Testis (tissue), 2 donors: ENCODE measurements at regions not wholly inside any gene's neighbourhood (a gene's known extent, or its start where the extent isn't known, plus 50 kb on each side); places are given as distances from the start of the nearest gene placed in this dataset.
"Not testable (repeated sequence)": the region's sequence is repeated elsewhere in the genome, so short reads cannot be mapped to it uniquely, and the experiment has no call there.

Source experiments
- DNase-seq: peaks from one replicate; pipeline ENCODE4 v3.0.0-alpha.2; 2019
- H3K27ac ChIP-seq, 2 donors: fragments of 200-600 bp; sonication (generic); one replicate each; pipeline ENCODE4 v1.5.1; 2019
- H3K27me3 ChIP-seq: fragments of 200-600 bp; sonication (generic); one replicate; pipeline ENCODE4 v1.5.1; 2019
- H3K36me3 ChIP-seq: fragments of 200-600 bp; sonication (generic); one replicate; pipeline ENCODE4 v1.5.1; 2017; ENCODE audit warnings: low read depth; ENCODE audit errors: missing control alignments
- H3K4me1 ChIP-seq: fragments of 200-600 bp; sonication (generic); one replicate; pipeline ENCODE4 v1.5.1; 2019
- H3K4me3 ChIP-seq, 2 donors: fragments of 200-600 bp; sonication (generic); one replicate each; pipeline ENCODE4 v1.5.1; 2017 to 2019
- H3K9me3 ChIP-seq: fragments of 200-600 bp; sonication (generic); one replicate; pipeline ENCODE4 v1.5.1; 2017
- CTCF ChIP-seq, 3 experiments: fragments of 450-650 bp in 2 of 3; fragments of 200-600 bp in 1 of 3; sonication (generic) in 1 of 3; IDR thresholded peaks; one replicate each; pipeline ENCODE4 v1.5.1; 2016 to 2019; ENCODE audit warnings: antibody characterized with exemption in 3 of 3, mild to moderate bottlenecking in 2 of 3, moderate library complexity in 1 of 3
- POLR2A ChIP-seq: fragments of 450-650 bp; IDR thresholded peaks from one replicate; pipeline ENCODE4 v1.6.1; 2017; ENCODE audit warnings: antibody characterized with exemption, mild to moderate bottlenecking, moderate library complexity
- WGBS, 2 donors: methylation state at CpG; one replicate each; pipeline ENCODE4 v1.1.5; 2018; 5-methylcytosine and 5-hydroxymethylcytosine counted together
- intact Hi-C: fragments of 100-400 bp; cut with DNase I; formaldehyde crosslinking; loops from one replicate; pipeline ENCODE4 v1.15.1; 2023; ENCODE audit warnings: low total_unique reads

DNA sequence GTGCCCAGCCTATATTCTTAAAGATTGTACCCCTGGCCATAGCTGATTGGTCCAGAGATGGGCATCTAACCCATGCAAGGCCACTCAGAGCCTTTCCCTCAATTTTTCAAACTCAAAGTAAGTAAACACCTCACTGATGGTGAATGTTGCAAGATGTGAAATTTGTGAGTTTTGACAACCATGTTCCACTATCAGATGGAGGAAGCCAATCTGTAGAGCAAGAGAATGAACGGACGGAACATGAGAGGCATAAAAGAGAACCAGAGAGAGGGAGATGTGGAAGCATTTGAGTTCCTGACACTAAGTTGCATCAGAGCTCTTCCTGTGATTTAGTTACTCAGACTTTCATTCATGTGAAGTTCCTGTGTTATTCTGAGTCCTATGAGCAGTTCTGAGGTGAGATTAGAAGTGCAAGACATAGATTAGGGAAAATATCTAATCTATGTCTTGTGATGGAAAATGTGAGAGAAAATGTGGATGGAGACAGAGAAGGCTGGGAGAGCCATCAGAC lies 73.3 kb downstream of the PRSS23 start:
- Histone ChIP-seq H3K4me3 (no peak overlapping the region), H3K4me1 (no peaks in the 10 kb centered on the region), H3K27ac (no peak overlapping the region), H3K9me3 (no peaks in the 10 kb centered on the region), H3K36me3 (no peaks in the 10 kb centered on the region), H3K27me3 (no peaks in the 10 kb centered on the region)
- no peak for DNase-seq
- intact Hi-C loops: no loop called here
- TF ChIP-seq CTCF (IDR thresholded peaks at IDR 0.05) (no peak), POLR2A (no peak)
- WGBS, 2 donors: 96 to 98% methylated on average over 2 of the region's 2 CpGs

DNA sequence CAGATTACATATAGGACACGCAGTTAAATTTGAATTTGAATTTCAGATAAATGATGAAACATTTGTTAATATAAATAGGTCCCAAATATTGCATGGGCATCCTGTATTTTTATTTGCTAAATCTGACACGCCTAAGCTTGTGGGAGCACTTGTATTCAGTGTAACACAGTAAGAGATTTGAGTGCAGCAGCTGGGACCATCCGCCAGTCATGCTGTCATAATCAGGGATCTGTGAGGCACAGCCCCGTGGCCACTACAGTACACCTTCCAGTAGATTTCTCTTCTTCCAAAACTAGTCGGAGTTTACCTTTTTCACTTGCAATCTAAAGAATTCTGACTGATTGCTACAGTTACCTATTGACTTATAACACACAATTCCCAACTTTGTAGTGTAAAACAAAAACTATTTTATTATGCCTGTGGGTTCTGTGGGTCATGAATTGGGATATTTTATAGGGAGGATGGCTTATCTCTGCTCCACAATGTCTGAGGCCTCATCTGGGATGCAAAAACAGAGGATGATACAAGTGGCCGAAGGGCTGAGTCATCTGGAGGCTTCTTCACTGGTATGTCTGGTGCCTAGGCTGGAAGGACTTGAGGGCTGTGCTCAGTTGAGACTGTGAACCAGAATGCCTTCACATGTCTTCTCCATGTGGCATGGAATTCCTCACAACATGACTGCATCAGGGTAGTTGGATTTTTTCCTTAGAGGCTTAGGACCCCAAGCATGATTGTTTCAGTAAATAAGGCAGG lies 74.1 kb downstream of the PRSS23 start:
- Histone ChIP-seq H3K9me3 (no peaks in the 10 kb centered on the region), H3K4me3 (no peak overlapping the region), H3K27me3 (no peaks in the 10 kb centered on the region), H3K4me1 (no peaks in the 10 kb centered on the region), H3K27ac (no peak overlapping the region), H3K36me3 (no peaks in the 10 kb centered on the region)
- intact Hi-C loops: no loop called here
- WGBS, 2 donors: 77% methylated on average over 6 of the region's 6 CpGs
- no peak for DNase-seq
- TF ChIP-seq CTCF (IDR thresholded peaks at IDR 0.05): no peak
- TF ChIP-seq POLR2A: no peak

DNA sequence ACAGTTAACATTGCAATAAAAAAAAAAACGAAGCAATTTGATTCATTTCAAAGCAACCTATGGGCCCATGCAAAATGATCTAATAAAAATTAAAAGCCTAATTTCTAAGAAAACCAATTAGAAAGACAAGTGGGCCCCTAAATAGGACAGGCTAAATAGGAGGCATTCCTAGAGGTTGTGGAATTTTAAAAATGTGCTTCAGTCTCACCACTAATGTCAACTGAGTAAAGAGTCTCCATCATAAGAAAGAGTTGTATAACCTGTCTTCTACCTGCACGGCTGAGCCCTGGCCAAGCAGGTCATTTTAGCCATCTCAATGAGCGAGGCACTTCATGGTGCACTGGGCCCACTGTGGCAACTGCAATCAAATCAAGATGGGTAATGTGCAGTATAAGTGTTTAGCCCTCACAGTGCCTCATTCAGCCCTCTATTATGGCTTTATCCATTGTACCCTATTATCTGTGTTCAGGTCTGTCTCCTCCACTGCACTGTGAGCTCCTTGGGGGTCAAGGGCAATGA lies 76.4 kb downstream of the PRSS23 start:
- no peaks in the 10 kb centered on the region for H3K36me3 ChIP-seq
- no peak overlapping the region for H3K4me3 ChIP-seq
- no peaks in the 10 kb centered on the region for H3K27me3 ChIP-seq
- WGBS, 2 donors: 81 to 90% methylated on average over 3 of the region's 3 CpGs
- TF ChIP-seq POLR2A (no peak), CTCF (IDR thresholded peaks at IDR 0.05) (no peak)
- no peaks in the 10 kb centered on the region for H3K9me3 ChIP-seq
- DNase-seq: no peak
- no peaks in the 10 kb centered on the region for H3K4me1 ChIP-seq
- H3K27ac ChIP-seq: no peak overlapping the region
- intact Hi-C loops: no loop called here

DNA sequence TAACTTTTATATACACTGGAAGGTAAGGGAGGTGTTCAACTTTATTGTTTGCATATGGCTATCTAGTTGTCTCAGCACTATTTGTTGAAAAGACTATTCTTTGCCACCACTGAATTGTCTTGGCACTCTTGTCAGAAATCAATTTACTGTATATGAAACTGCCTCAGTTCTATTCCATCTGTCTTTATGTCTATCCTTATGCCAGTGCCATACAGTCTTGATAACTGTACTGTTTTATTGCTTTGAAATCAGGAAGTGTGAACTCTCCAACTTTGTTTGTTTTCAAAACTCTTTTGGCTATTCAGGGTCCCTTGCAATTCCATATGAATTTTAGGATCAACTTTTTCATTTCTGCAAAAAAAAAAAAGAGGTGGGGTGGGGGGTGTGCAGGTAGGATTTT lies 77.2 kb downstream of the PRSS23 start:
- Histone ChIP-seq H3K27ac (no peak overlapping the region), H3K9me3 (no peaks in the 10 kb centered on the region), H3K4me3 (no peak overlapping the region), H3K36me3 (no peaks in the 10 kb centered on the region), H3K4me1 (no peaks in the 10 kb centered on the region), H3K27me3 (no peaks in the 10 kb centered on the region)
- DNase-seq: no peak
- TF ChIP-seq CTCF (IDR thresholded peaks at IDR 0.05): no peak
- no peak for TF ChIP-seq POLR2A
- intact Hi-C loops: no loop called here

- H3K9me3 ChIP-seq, DNase-seq, H3K27me3 ChIP-seq, intact Hi-C loops, H3K36me3 ChIP-seq, H3K27ac ChIP-seq, H3K4me1 ChIP-seq: not testable (repeated sequence)
- H3K4me3 ChIP-seq: peak overlapping the region; percentile 4 to 31
- WGBS, 2 donors: 84% methylated on average over 5 of the region's 26 CpGs; no CpG with 5 or more reads in 1 of the 2 donors
Measured at GRCh38 chr11:86879241-86879640, 76.0 kb downstream of the FZD4 start.
